ENCODE measurements at regions not wholly inside any gene's neighbourhood (a gene's known extent, or its start where the extent isn't known, plus 50 kb on each side); places are given as distances from the start of the nearest gene placed in this dataset.

DNA sequence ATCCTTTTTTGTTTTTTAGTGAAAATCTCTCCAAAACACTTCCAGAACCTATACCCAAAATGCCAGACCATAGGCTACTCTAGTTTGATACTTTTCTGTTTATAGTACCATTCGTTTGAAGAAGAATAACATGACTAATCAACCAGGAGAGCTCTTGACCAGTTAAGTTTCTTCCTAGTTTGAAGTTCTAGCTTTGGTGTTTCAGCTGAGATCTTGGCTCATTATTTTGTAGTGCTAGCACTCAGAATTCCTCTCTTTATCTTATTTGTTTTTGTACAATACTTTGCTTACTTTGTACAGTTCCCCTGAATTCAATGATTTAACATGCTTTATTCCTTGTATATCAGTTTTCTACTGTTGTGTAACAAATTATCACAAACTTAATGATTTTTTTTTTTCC is 911.6 kb downstream of the EFNA5 start:
- CTCF ChIA-PET, result no interaction called here
- BruUV-seq (replicated peaks), result no TSS peak
- no peak overlapping the region for H3K4me3 Mint-ChIP-seq (ENCODE audit: low read depth, unreplicated experiment)

GRCh38 chr5:106757672-106758071 is 913.1 kb downstream of the EFNA5 start:
- Mint-ChIP-seq H3K36me3 (ENCODE audit: insufficient read depth, unreplicated experiment) (no peaks in the 10 kb centered on the region), H3K4me1 (ENCODE audit: low read depth, unreplicated experiment) (no peaks in the 10 kb centered on the region), H3K9me3 (ENCODE audit: low read depth, unreplicated experiment) (no peaks in the 10 kb centered on the region), H3K27me3 (ENCODE audit: unreplicated experiment) (no peaks in the 10 kb centered on the region), H3K27ac (ENCODE audit: unreplicated experiment) (no peak overlapping the region), H3K4me3 (ENCODE audit: low read depth, unreplicated experiment) (no peak overlapping the region)
- intact Hi-C loops (cut with micrococcal nuclease; ENCODE audit: unreplicated experiment), result no loop called here
- TF ChIP-seq, protein P1, sequence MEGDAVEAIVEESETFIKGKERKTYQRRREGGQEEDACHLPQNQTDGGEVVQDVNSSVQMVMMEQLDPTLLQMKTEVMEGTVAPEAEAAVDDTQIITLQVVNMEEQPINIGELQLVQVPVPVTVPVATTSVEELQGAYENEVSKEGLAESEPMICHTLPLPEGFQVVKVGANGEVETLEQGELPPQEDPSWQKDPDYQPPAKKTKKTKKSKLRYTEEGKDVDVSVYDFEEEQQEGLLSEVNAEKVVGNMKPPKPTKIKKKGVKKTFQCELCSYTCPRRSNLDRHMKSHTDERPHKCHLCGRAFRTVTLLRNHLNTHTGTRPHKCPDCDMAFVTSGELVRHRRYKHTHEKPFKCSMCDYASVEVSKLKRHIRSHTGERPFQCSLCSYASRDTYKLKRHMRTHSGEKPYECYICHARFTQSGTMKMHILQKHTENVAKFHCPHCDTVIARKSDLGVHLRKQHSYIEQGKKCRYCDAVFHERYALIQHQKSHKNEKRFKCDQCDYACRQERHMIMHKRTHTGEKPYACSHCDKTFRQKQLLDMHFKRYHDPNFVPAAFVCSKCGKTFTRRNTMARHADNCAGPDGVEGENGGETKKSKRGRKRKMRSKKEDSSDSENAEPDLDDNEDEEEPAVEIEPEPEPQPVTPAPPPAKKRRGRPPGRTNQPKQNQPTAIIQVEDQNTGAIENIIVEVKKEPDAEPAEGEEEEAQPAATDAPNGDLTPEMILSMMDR (IDR thresholded peaks at IDR 0.05; ENCODE audit: unreplicated experiment), result no peak
- no peak for DNase-seq
- CTCF ChIA-PET, result interaction anchor here (0.5 kb wide), 1 partner anchor 86 kb away, joined by 4 read pairs; no protein-coding TSS in a partner anchor
- no TSS peak for BruUV-seq (replicated peaks)

More for the DNA sequence above, 911.6 kb downstream of the EFNA5 start:
- H3K4me1 Mint-ChIP-seq (ENCODE audit: low read depth, unreplicated experiment), result no peaks in the 10 kb centered on the region
- H3K36me3 Mint-ChIP-seq (ENCODE audit: insufficient read depth, unreplicated experiment), result no peaks in the 10 kb centered on the region
- H3K27ac Mint-ChIP-seq (ENCODE audit: unreplicated experiment), result no peak overlapping the region
- TF ChIP-seq, protein P1 (IDR thresholded peaks at IDR 0.05; ENCODE audit: unreplicated experiment), result no peak
- H3K27me3 Mint-ChIP-seq (ENCODE audit: unreplicated experiment), result no peaks in the 10 kb centered on the region
- DNase-seq, result no peak
- intact Hi-C loops (cut with micrococcal nuclease; ENCODE audit: unreplicated experiment), result no loop called here
- H3K9me3 Mint-ChIP-seq (ENCODE audit: low read depth, unreplicated experiment), result no peaks in the 10 kb centered on the region

GRCh38 chr5:106755789-106756188 is 914.9 kb downstream of the EFNA5 start:
- Mint-ChIP-seq H3K27ac (ENCODE audit: unreplicated experiment) (no peak overlapping the region), H3K36me3 (ENCODE audit: insufficient read depth, unreplicated experiment) (no peaks in the 10 kb centered on the region), H3K4me3 (ENCODE audit: low read depth, unreplicated experiment) (no peak overlapping the region), H3K9me3 (ENCODE audit: low read depth, unreplicated experiment) (no peaks in the 10 kb centered on the region), H3K27me3 (ENCODE audit: unreplicated experiment) (no peaks in the 10 kb centered on the region), H3K4me1 (ENCODE audit: low read depth, unreplicated experiment) (no peaks in the 10 kb centered on the region)
- no TSS peak for BruUV-seq (replicated peaks)
- intact Hi-C loops (cut with micrococcal nuclease; ENCODE audit: unreplicated experiment), result no loop called here
- no peak for DNase-seq
- CTCF ChIA-PET, result interaction anchor here (0.6 to 0.7 kb wide), 3 partner anchors 132 to 1389 kb away, joined by 3 to 6 read pairs (median 5); no protein-coding TSS in a partner anchor
- TF ChIP-seq, protein P1 (IDR thresholded peaks at IDR 0.05; ENCODE audit: unreplicated experiment), result no peak

GRCh38 chr5:106755066-106755465 is 915.7 kb downstream of the EFNA5 start:
- H3K9me3 Mint-ChIP-seq (ENCODE audit: low read depth, unreplicated experiment), result no peaks in the 10 kb centered on the region
- DNase-seq, result no peak
- no peaks in the 10 kb centered on the region for H3K36me3 Mint-ChIP-seq (ENCODE audit: insufficient read depth, unreplicated experiment)
- no peaks in the 10 kb centered on the region for H3K27me3 Mint-ChIP-seq (ENCODE audit: unreplicated experiment)
- no peak overlapping the region for H3K4me3 Mint-ChIP-seq (ENCODE audit: low read depth, unreplicated experiment)
- TF ChIP-seq, protein P1 (IDR thresholded peaks at IDR 0.05; ENCODE audit: unreplicated experiment), result no peak
- no peaks in the 10 kb centered on the region for H3K4me1 Mint-ChIP-seq (ENCODE audit: low read depth, unreplicated experiment)
- H3K27ac Mint-ChIP-seq (ENCODE audit: unreplicated experiment), result no peak overlapping the region
- intact Hi-C loops (cut with micrococcal nuclease; ENCODE audit: unreplicated experiment), result no loop called here
- BruUV-seq (replicated peaks), result no TSS peak
- CTCF ChIA-PET, result interaction anchor here (0.6 to 0.7 kb wide), 3 partner anchors 133 to 908 kb away, joined by 3 to 5 read pairs (median 3); no protein-coding TSS in a partner anchor

Measured in Calu3 (cell line).